ENCODE measurements at regions not wholly inside any gene's neighbourhood (a gene's known extent, or its start where the extent isn't known, plus 50 kb on each side); places are given as distances from the start of the nearest gene placed in this dataset.

- TF ChIP-seq PRDM10 (CRISPR knock-in tag; IDR thresholded peaks at IDR 0.05; ENCODE audit: low read depth) = no peak
- 0 out of 2 replicates have a peak, but pooled peaks have one; percentile 29 for TF ChIP-seq GATAD1 (CRISPR knock-in tag; IDR thresholded peaks at IDR 0.05)
- TF ChIP-seq NCOA2 (CRISPR knock-in tag; IDR thresholded peaks at IDR 0.05) = peak; percentile 77
- no peak for TF ChIP-seq ZBTB8A (CRISPR knock-in tag; IDR thresholded peaks at IDR 0.05; ENCODE audit: borderline replicate concordance, low read depth)
- no peak for TF ChIP-seq ZFP91 (CRISPR knock-in tag; IDR thresholded peaks at IDR 0.05; ENCODE audit: borderline replicate concordance)
- TF ChIP-seq ARID5B (CRISPR knock-in tag; IDR thresholded peaks at IDR 0.05) = peak; percentile 90
- TF ChIP-seq ZNF253 (CRISPR knock-in tag; IDR thresholded peaks at IDR 0.05; ENCODE audit: borderline replicate concordance) = no peak
- no peak for TF ChIP-seq ZNF768 (CRISPR knock-in tag; IDR thresholded peaks at IDR 0.05)
- no peak for TF ChIP-seq ZIK1 (CRISPR knock-in tag; IDR thresholded peaks at IDR 0.05; ENCODE audit: borderline replicate concordance, low read depth)
- no peak for TF ChIP-seq MEF2D (CRISPR knock-in tag; IDR thresholded peaks at IDR 0.05)
- no peak; the same call in 1 of the 2 replicates for TF ChIP-seq CBFB (CRISPR knock-in tag; IDR thresholded peaks at IDR 0.05)
- no peak for TF ChIP-seq TAF1 (CRISPR knock-in tag; IDR thresholded peaks at IDR 0.05)
- TF ChIP-seq CBX1 (IDR thresholded peaks at IDR 0.05; ENCODE audit: low read depth) = no peak
- no peak for TF ChIP-seq SUZ12 (IDR thresholded peaks at IDR 0.05; ENCODE audit: low read depth, low read length)
- peak; percentile 26; the same call in 1 of the 2 replicates for TF ChIP-seq SAP130 (CRISPR knock-in tag; IDR thresholded peaks at IDR 0.05; ENCODE audit: low read depth)
- TF ChIP-seq ZNF674 (CRISPR knock-in tag; IDR thresholded peaks at IDR 0.05; ENCODE audit: low read depth) = no peak
- no peak for TF ChIP-seq ZNF260 (CRISPR knock-in tag; IDR thresholded peaks at IDR 0.05; ENCODE audit: borderline replicate concordance, low read depth)
- TF ChIP-seq RORA (CRISPR knock-in tag; IDR thresholded peaks at IDR 0.05) = no peak
- TF ChIP-seq ZNF30 (CRISPR knock-in tag; IDR thresholded peaks at IDR 0.05) = no peak
- no peak for TF ChIP-seq PRDM4 (CRISPR knock-in tag; IDR thresholded peaks at IDR 0.05; ENCODE audit: borderline replicate concordance)
Measured at GRCh38 chr2:215529271-215529670, 93.4 kb upstream of the FN1 start (continued).

All from HepG2 (cell line).